Fibroblast of pulmonary artery (primary cell): ENCODE measurements at regions not wholly inside any gene's neighbourhood (a gene's known extent, or its start where the extent isn't known, plus 50 kb on each side); places are given as distances from the start of the nearest gene placed in this dataset.

Experiments
- DNase-seq: peaks from one replicate; pipeline ENCODE4 v3.0.0-alpha.2; 2010; ENCODE audit warnings: low read depth
- H3K4me3 ChIP-seq: replicated peaks from 2 replicates; pipeline ENCODE4 v1.5.1; 2011; ENCODE audit warnings: low read depth, mild to moderate bottlenecking, control low read depth, low read length, moderate library complexity
- CTCF ChIP-seq: IDR thresholded peaks from 2 replicates; pipeline ENCODE4 v1.5.1; 2011; ENCODE audit warnings: mild to moderate bottlenecking, control low read depth, low read length, inconsistent platforms; ENCODE audit errors: missing control alignments

- no peak for TF ChIP-seq CTCF
- H3K4me3 ChIP-seq: no peak overlapping the region
- no peak for DNase-seq
Measured at GRCh38 chr2:16207151-16207550, 266.8 kb downstream of the MYCN start.

- DNase-seq: no peak
- no peak overlapping the region for H3K4me3 ChIP-seq
- no peak for TF ChIP-seq CTCF
Measured at GRCh38 chr2:16206191-16206944, 266.0 kb downstream of the MYCN start.

GRCh38 chr2:16205631-16206030, 265.3 kb downstream of the MYCN start:
- H3K4me3 ChIP-seq: no peak overlapping the region
- DNase-seq: no peak
- TF ChIP-seq CTCF: no peak

GRCh38 chr2:16204886-16205620, 264.7 kb downstream of the MYCN start:
- TF ChIP-seq CTCF: no peak
- H3K4me3 ChIP-seq: no peak overlapping the region
- no peak for DNase-seq

GRCh38 chr2:16204251-16204650, 263.9 kb downstream of the MYCN start:
- TF ChIP-seq CTCF: no peak
- no peak for DNase-seq
- H3K4me3 ChIP-seq: no peak overlapping the region

GRCh38 chr2:16203691-16204090, 263.3 kb downstream of the MYCN start:
- no peak overlapping the region for H3K4me3 ChIP-seq
- no peak for DNase-seq
- no peak for TF ChIP-seq CTCF

- no peak for TF ChIP-seq CTCF
- no peak overlapping the region for H3K4me3 ChIP-seq
- no peak for DNase-seq
Measured at GRCh38 chr2:16203069-16203468, 262.7 kb downstream of the MYCN start.
